ENCODE measurements at regions not wholly inside any gene's neighbourhood (a gene's known extent, or its start where the extent isn't known, plus 50 kb on each side); places are given as distances from the start of the nearest gene placed in this dataset.

GRCh38 chr9:36770025-36770424 is 197.3 kb downstream of the MELK start:
- H3K4me3 ChIP-seq: no peak overlapping the region
- 84% methylated on average over 9 of the region's 9 CpGs for WGBS
- no peak overlapping the region for H3K27ac ChIP-seq
- H3K9me3 ChIP-seq: no peaks in the 10 kb centered on the region
- H3K27me3 ChIP-seq: peaks cover 48% of the 10 kb centered on the region
- H3K36me3 ChIP-seq: no peaks in the 10 kb centered on the region
- no peak for DNase-seq (ENCODE audit: low spot score in 2 of 2)
- no peak for TF ChIP-seq POLR2AphosphoS5 (IDR thresholded peaks at IDR 0.05)
- TF ChIP-seq POLR2A (IDR thresholded peaks at IDR 0.05): no peak
- TF ChIP-seq CTCF (IDR thresholded peaks at IDR 0.05): no peak
- no peak for TF ChIP-seq EP300 (IDR thresholded peaks at IDR 0.05)
- H3K4me1 ChIP-seq: peaks cover 11% of the 10 kb centered on the region

- Histone ChIP-seq H3K27ac (no peak overlapping the region), H3K27me3 (peaks cover 48% of the 10 kb centered on the region), H3K4me3 (no peak overlapping the region), H3K9me3 (no peaks in the 10 kb centered on the region), H3K4me1 (no peaks in the 10 kb centered on the region), H3K36me3 (no peaks in the 10 kb centered on the region)
- 33% methylated on average over 16 of the region's 18 CpGs for WGBS
- TF ChIP-seq CTCF (IDR thresholded peaks at IDR 0.05) (no peak), EP300 (IDR thresholded peaks at IDR 0.05) (no peak), POLR2AphosphoS5 (IDR thresholded peaks at IDR 0.05) (no peak), POLR2A (IDR thresholded peaks at IDR 0.05) (no peak)
- DNase-seq (ENCODE audit: low spot score in 2 of 2): no peak
Observed at GRCh38 chr9:36772449-36773403, 200.0 kb downstream of the MELK start.

GRCh38 chr9:36778682-36779081 is 206.0 kb downstream of the MELK start:
- no peaks in the 10 kb centered on the region for H3K4me1 ChIP-seq
- WGBS: 76% methylated on average over 3 of the region's 3 CpGs
- DNase-seq (ENCODE audit: low spot score in 2 of 2): no peak
- no peak overlapping the region for H3K27ac ChIP-seq
- no peak for TF ChIP-seq CTCF (IDR thresholded peaks at IDR 0.05)
- no peak for TF ChIP-seq EP300 (IDR thresholded peaks at IDR 0.05)
- TF ChIP-seq POLR2AphosphoS5 (IDR thresholded peaks at IDR 0.05): no peak
- no peak for TF ChIP-seq POLR2A (IDR thresholded peaks at IDR 0.05)
- H3K27me3 ChIP-seq: peaks cover 59% of the 10 kb centered on the region
- H3K9me3 ChIP-seq: no peaks in the 10 kb centered on the region
- H3K36me3 ChIP-seq: no peaks in the 10 kb centered on the region
- no peak overlapping the region for H3K4me3 ChIP-seq

GRCh38 chr9:36779582-36779981 is 206.9 kb downstream of the MELK start:
- TF ChIP-seq POLR2AphosphoS5 (IDR thresholded peaks at IDR 0.05) (no peak), CTCF (IDR thresholded peaks at IDR 0.05) (no peak), POLR2A (IDR thresholded peaks at IDR 0.05) (no peak), EP300 (IDR thresholded peaks at IDR 0.05) (no peak)
- Histone ChIP-seq H3K36me3 (no peaks in the 10 kb centered on the region), H3K9me3 (no peaks in the 10 kb centered on the region), H3K4me1 (no peaks in the 10 kb centered on the region), H3K27ac (no peak overlapping the region), H3K27me3 (peaks cover 62% of the 10 kb centered on the region), H3K4me3 (no peak overlapping the region)
- no peak for DNase-seq (ENCODE audit: low spot score in 2 of 2)
- WGBS: 56% methylated on average over 8 of the region's 8 CpGs

GRCh38 chr9:36780186-36780585 is 207.5 kb downstream of the MELK start:
- 26% methylated on average over 5 of the region's 8 CpGs for WGBS
- peaks cover 67% of the 10 kb centered on the region for H3K27me3 ChIP-seq
- DNase-seq (ENCODE audit: low spot score in 2 of 2): no peak
- H3K9me3 ChIP-seq: no peaks in the 10 kb centered on the region
- H3K4me1 ChIP-seq: no peaks in the 10 kb centered on the region
- peak overlapping the region; percentile 20 for H3K4me3 ChIP-seq
- H3K36me3 ChIP-seq: no peaks in the 10 kb centered on the region
- H3K27ac ChIP-seq: no peak overlapping the region
- TF ChIP-seq CTCF (IDR thresholded peaks at IDR 0.05): no peak
- TF ChIP-seq POLR2AphosphoS5 (IDR thresholded peaks at IDR 0.05): no peak
- no peak for TF ChIP-seq EP300 (IDR thresholded peaks at IDR 0.05)
- TF ChIP-seq POLR2A (IDR thresholded peaks at IDR 0.05): no peak

Measured in suprapubic skin (tissue), 4 donors.